NCI-H524 (cell line): ENCODE measurements at regions not wholly inside any gene's neighbourhood (a gene's known extent, or its start where the extent isn't known, plus 50 kb on each side); places are given as distances from the start of the nearest gene placed in this dataset.
"Not testable (repeated sequence)": the region's sequence is repeated elsewhere in the genome, so short reads cannot be mapped to it uniquely, and the experiment has no call there.

Experiments used
- DNase-seq, 2 experiments: peaks; one replicate each; lab custom pipeline; 2025; lab: John Stamatoyannopoulos, UW

- DNase-seq, result peak in 1 of 2 experiments; percentile 59
Measured at GRCh38 chrX:143455046-143455445, 62.2 kb downstream of the SPANXN3 start.

DNA sequence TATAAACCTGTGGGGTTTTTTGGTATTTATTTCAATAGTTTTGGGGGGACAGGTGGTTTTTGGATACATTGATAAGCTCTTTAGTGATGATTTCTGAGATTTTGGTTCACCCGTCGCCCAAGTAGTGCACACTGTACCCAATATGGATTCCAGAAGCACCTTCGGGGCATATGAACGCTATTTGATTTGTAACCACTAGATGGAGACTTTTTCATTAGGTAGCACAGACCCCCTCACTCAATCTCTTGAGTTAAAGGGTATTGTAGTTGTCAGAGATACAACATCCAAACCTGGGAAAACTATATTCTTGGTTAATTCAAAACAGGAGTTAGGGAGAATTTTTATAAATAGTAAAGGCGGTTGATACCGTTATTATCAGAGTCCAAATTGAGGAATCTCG is 79.8 kb downstream of the SPANXN3 start:
- DNase-seq, result peak in 1 of 2 experiments; percentile 66

GRCh38 chrX:143435916-143436315 is 81.4 kb downstream of the SPANXN3 start:
- DNase-seq, result peak in 1 of 2 experiments; percentile 3

- DNase-seq, result no peak
Measured at GRCh38 chrX:143429811-143430210, 87.5 kb downstream of the SPANXN3 start.

DNA sequence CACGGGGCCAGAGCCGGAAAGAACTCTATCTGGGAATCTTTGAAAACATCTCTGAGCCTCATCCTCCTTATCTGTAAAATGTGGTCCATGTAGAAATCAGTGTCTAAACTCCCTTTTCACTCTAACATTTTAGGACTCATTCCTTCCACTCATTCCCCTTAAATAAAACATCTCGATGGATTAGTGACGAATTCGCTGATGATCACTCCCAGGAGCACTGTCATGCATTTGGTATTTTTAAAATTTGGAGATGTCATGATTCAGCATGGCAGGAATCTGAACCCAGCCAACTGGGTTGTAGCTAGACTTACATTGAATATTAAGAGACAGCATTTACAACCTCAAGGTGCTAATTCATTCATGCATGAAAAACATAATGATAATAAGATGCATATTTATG is 88.1 kb downstream of the SPANXN3 start:
- DNase-seq, result no peak

DNA sequence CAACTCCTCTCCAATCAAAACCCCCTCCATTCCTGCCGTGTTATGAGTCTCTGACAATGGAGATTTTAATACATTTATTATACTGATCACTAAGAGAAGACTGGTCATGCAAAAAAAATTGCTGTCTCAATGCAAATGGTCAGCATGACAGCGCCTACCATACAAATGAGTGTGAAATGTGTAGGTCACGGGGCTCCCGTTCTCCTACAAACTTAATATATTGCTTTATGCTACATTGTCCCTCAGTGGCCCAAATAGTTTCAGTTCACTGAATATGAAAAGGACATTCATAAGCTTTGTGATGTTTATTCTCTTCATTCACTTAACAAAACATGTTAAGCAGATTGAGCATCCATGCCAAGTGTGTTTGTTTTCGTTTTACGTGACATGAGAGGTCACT is 116.1 kb downstream of the SPANXN3 start:
- DNase-seq, result no peak

DNA sequence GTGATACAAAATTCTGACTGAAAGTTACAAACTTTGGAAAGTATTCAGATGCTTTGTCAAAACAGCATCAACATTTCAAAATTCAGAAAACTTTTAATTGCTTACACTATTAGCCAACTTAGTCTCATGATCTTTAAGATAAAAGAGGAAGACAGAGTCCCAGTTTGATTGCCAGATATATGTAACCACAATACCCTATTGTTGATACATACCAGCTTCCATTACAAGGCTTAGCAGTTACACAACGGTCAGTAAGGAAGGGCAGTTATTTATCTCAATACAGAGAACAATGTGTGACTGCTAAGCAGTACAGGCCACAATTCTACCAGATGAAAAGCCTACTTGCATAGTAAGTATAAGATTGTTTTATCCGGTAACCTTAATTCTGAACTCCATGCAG is 138.4 kb downstream of the SPANXN3 start:
- DNase-seq, result no peak

DNA sequence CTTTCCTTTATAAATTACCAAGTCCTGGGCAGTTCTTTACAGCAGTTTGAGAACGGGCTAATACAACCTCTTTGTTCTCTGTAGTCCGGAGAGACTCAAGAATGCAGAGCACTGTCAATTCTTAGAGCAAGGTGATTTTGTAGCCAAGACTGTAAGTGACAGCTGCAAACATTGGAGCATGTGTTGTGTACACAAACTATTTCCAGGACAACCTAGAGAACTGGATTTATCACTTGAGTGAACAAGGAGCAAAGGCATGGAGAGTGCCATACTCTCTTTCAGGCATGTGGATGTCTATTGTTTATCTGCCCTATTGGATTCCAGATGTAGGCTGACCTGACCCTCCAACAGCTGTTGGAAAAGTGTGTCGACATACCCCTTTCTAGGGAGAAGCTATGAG is 153.9 kb downstream of the SPANXN3 start:
- DNase-seq, result no peak

- DNase-seq, result no peak
Measured at GRCh38 chrX:143340190-143340589, 177.1 kb downstream of the SPANXN3 start.

GRCh38 chrX:143336261-143336660 is 181.0 kb downstream of the SPANXN3 start:
- DNase-seq, result no peak

DNA sequence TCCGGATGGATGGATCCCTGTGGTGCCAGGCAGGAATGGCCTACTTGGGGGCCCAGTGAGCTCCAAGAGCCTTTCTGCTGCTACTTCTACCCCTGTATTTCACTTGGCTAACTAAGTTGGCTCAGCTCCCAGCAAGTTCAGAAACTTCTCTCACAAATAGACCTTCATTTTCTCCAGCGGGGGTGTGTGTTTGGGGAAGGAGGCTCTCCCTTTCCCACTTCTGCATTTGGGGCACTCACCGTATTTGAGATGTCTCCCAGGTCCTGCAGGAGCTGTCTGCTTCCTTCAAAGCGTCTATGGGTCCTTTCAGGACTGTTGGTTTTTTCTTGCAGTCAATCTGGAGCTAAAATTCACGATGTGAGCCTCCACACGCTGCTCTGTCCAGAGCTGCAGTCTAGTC is 197.7 kb downstream of the SPANXN3 start:
- peak in 1 of 2 experiments; percentile 34 for DNase-seq

DNA sequence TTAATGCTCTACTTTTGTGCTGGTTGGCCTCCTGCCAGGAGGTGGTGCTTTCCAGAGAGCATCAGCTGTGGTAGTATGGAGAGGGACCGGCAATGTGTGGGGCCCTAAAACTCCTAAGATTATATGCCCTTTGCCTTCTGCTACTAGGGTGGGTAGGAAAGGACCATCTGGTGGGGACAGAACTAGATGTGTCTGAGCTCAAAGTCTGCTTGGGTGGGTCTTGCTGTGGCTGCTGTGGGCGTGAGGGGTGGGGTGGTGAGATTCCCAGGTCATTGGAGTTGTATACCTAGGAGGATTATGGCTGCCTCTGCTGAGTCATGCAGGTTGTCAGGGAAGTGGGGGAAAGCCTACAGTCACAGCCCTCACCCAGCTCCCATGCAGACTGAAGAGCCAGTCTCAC is 198.4 kb downstream of the SPANXN3 start:
- DNase-seq, result peak; percentile 38 to 72

GRCh38 chrX:143306991-143307937 is 210.0 kb downstream of the SPANXN3 start:
- DNase-seq, result peak; percentile 2 to 62

GRCh38 chrX:143304518-143304917 is 212.8 kb downstream of the SPANXN3 start:
- DNase-seq, result no peak

- no peak for DNase-seq
Measured at GRCh38 chrX:143304025-143304424, 213.2 kb downstream of the SPANXN3 start.

DNA sequence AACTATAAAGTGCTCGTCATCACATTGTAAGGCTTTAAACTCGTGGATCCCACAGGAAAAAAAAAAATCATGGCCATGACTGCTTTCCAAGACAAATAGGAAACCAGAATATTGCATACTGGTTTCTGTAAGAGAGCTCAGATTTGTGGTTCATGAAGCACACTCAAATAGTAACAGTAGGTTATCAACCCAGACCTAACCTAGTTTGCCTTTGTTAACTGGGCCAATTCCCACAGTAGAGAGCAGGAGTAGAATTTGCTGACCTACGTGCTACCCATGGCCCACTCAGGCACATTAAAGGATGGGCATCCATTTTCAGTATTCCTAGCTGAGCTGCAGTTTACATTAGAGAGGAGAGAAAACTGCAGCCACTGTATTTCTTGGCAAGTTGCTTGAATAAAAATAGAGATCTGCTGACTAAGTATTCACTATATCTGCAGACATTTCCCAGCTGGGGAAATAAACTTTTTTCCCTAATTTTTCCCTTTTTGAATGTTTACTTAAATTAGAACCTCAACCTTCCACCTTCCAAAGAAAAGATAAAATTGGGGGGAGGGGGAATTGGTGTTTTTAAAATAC is 218.5 kb downstream of the SPANXN3 start:
- no peak for DNase-seq

GRCh38 chrX:143296521-143296920 is 220.8 kb downstream of the SPANXN3 start:
- DNase-seq, result peak; percentile 66 to 92

- DNase-seq, result no peak
Measured at GRCh38 chrX:143287236-143287635, 230.0 kb downstream of the SPANXN3 start.

GRCh38 chrX:143270317-143270716 is 244.6 kb downstream of the SPANXN4 start:
- no peak for DNase-seq

- not testable (repeated sequence) for DNase-seq
Measured at GRCh38 chrX:143244593-143244992, 218.9 kb downstream of the SPANXN4 start.

DNA sequence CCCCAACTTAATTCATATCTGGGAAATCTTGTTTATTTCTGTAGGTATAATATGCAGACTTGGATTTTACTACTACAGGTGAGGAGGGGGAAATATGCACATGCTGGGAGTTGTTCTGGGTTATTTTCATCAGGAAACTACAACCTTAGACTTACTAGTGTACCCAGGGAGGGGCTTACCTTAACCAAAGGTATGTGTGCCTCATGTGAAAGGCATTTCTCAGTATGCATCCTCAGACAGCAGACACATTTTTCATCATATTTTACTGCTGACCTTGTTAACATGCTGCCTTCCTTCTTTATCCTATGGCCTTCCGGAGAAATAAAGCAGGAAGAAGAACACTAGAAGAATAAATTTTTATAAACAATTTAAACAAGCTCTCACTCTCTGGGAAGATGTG is 214.9 kb downstream of the SPANXN4 start:
- DNase-seq, result no peak

GRCh38 chrX:143231492-143231891 is 205.8 kb downstream of the SPANXN4 start:
- no peak for DNase-seq

DNA sequence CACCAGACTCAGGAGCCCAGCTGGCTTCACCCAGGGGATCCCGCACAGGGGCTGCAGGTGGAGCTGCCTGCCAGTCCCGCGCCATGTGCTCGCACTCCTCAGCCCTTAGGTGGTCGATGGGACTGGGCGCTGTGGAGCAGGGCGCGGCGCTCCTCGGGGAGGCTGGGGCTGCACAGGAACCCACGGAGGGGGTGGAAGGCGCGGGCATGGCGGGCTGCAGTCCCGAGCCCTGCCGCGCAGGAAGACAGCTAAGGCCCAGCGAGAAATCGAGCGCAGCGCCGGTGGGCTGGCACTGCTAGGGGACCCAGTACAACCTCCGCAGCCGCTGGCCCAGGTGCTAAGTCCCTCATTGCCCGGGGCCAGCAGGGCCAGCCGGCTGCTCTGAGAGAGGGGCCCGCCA is 202.9 kb downstream of the SPANXN4 start:
- DNase-seq, result not testable (repeated sequence)
